SU-DHL-6 (cell line): ENCODE measurements at regions not wholly inside any gene's neighbourhood (a gene's known extent, or its start where the extent isn't known, plus 50 kb on each side); places are given as distances from the start of the nearest gene placed in this dataset.

Experiments used
- CTCF ChIP-seq: fragments of 200-600 bp; sonication (generic); IDR thresholded peaks from one replicate; pipeline ENCODE4 v1.5.1; 2017; ENCODE audit warnings: antibody characterized with exemption, mild to moderate bottlenecking, low read length, moderate library complexity; ENCODE audit not compliant: insufficient read depth, poor library complexity, severe bottlenecking
- EZH2phosphoT487 ChIP-seq: fragments of 200-600 bp; sonication (generic), shearing (Covaris generic); conservative IDR thresholded peaks from 2 replicates; pipeline ENCODE4 v1.6.1; 2018; ENCODE audit warnings: mild to moderate bottlenecking, antibody characterized with exemption, low read length, moderate library complexity, mixed read lengths

- no peak for TF ChIP-seq CTCF
- TF ChIP-seq EZH2phosphoT487, result no peak
Measured at GRCh38 chr20:40766790-40767614, 78.0 kb upstream of the MAFB start.
